HG03139 (cell line): ENCODE measurements at regions not wholly inside any gene's neighbourhood (a gene's known extent, or its start where the extent isn't known, plus 50 kb on each side); places are given as distances from the start of the nearest gene placed in this dataset.
A peak's percentile ranks its signal among the peaks of the same experiment; 100 is the strongest.
"Not testable (repeated sequence)": the region's sequence is repeated elsewhere in the genome, so short reads cannot be mapped to it uniquely, and the experiment has no call there.

ENCODE experiments used
- ATAC-seq: cut with Tn5 transposase; IDR thresholded peaks from one replicate; pipeline ENCODE4 v1.9.1; 2021; ENCODE audit not compliant: unreplicated experiment

- no peak for ATAC-seq
Observed at GRCh38 chr9:99666571-99666970, 155.1 kb upstream of the NR4A3 start.

- ATAC-seq = not testable (repeated sequence)
Observed at GRCh38 chr9:99670886-99671285, 150.8 kb upstream of the NR4A3 start.

- no peak for ATAC-seq
Observed at GRCh38 chr9:99677281-99677680, 144.4 kb upstream of the NR4A3 start.

- no peak for ATAC-seq
Observed at GRCh38 chr9:99678566-99678965, 143.1 kb upstream of the NR4A3 start.

GRCh38 chr9:99680191-99680590 is 141.5 kb upstream of the NR4A3 start:
- ATAC-seq = no peak

- ATAC-seq = no peak
Observed at GRCh38 chr9:99681113-99681512, 140.6 kb upstream of the NR4A3 start.

- no peak for ATAC-seq
Observed at GRCh38 chr9:99682378-99682777, 139.3 kb upstream of the NR4A3 start.

- no peak for ATAC-seq
Observed at GRCh38 chr9:99682870-99683269, 138.8 kb upstream of the NR4A3 start.

GRCh38 chr9:99690573-99690972 is 131.1 kb upstream of the NR4A3 start:
- ATAC-seq = no peak

- no peak for ATAC-seq
Observed at GRCh38 chr9:99693888-99694287, 127.8 kb upstream of the NR4A3 start.

- no peak for ATAC-seq
Observed at GRCh38 chr9:99694393-99694792, 127.3 kb upstream of the NR4A3 start.

GRCh38 chr9:99699396-99699795 is 122.3 kb upstream of the NR4A3 start:
- ATAC-seq = no peak

- ATAC-seq = no peak
Observed at GRCh38 chr9:99712214-99712613, 109.5 kb upstream of the NR4A3 start.

- no peak for ATAC-seq
Observed at GRCh38 chr9:99713838-99714306, 107.8 kb upstream of the NR4A3 start.

GRCh38 chr9:99718631-99719030 is 103.1 kb upstream of the NR4A3 start:
- no peak for ATAC-seq

- peak; percentile 76 for ATAC-seq
Observed at GRCh38 chr9:99720455-99721050, 101.1 kb upstream of the NR4A3 start.

GRCh38 chr9:99721898-99722297 is 99.8 kb upstream of the NR4A3 start:
- no peak for ATAC-seq

GRCh38 chr9:99722877-99723276 is 98.8 kb upstream of the NR4A3 start:
- no peak for ATAC-seq

GRCh38 chr9:99724640-99725039 is 97.0 kb upstream of the NR4A3 start:
- no peak for ATAC-seq

GRCh38 chr9:99725852-99726251 is 95.8 kb upstream of the NR4A3 start:
- ATAC-seq = no peak

- ATAC-seq = no peak
Observed at GRCh38 chr9:99726758-99727157, 94.9 kb upstream of the NR4A3 start.

GRCh38 chr9:99730062-99730461 is 91.6 kb upstream of the NR4A3 start:
- ATAC-seq = no peak

- no peak for ATAC-seq
Observed at GRCh38 chr9:99731950-99732349, 89.7 kb upstream of the NR4A3 start.
